OCI-LY3 (cell line): ENCODE measurements at regions not wholly inside any gene's neighbourhood (a gene's known extent, or its start where the extent isn't known, plus 50 kb on each side); places are given as distances from the start of the nearest gene placed in this dataset.

Source experiments
- H2AFZ ChIP-seq: fragments of 200-600, 300-600 bp; shearing (Covaris generic); 2 replicates; pipeline ENCODE4 v1.6.0; 2014; ENCODE audit warnings: antibody characterized with exemption, low read depth, low read length
- H3K27ac ChIP-seq: fragments of 200-600, 300-600 bp; sonication (generic); 2 replicates; pipeline ENCODE4 v1.5.1; 2014; ENCODE audit warnings: mild to moderate bottlenecking, low read length, moderate library complexity, mixed read lengths
- H3K27me3 ChIP-seq: fragments of 200-600, 300-600 bp; sonication (generic); 2 replicates; pipeline ENCODE4 v1.6.1; 2014; ENCODE audit warnings: low read depth, low read length, mixed read lengths
- H3K36me3 ChIP-seq: fragments of 200-600, 300-600 bp; sonication (generic); replicated peaks from 2 replicates; pipeline ENCODE3; 2014; ENCODE audit warnings: low read depth, low read length, mixed read lengths
- H3K4me1 ChIP-seq: fragments of 300-600, 200-600 bp; sonication (generic); 2 replicates; pipeline ENCODE4 v1.6.1; 2014; ENCODE audit warnings: low read length, mixed read lengths
- H3K4me2 ChIP-seq: fragments of 200-600, 300-600 bp; sonication (generic); 2 replicates; pipeline ENCODE4 v1.6.1; 2014; ENCODE audit warnings: low read length, mixed read lengths
- H3K4me3 ChIP-seq: fragments of 300-600, 200-600 bp; sonication (generic); 2 replicates; pipeline ENCODE4 v1.5.1; 2014; ENCODE audit warnings: antibody characterized with exemption, mild to moderate bottlenecking, low read length, moderate library complexity
- H3K79me2 ChIP-seq: fragments of 300-600, 200-600 bp; shearing (Covaris generic); 2 replicates; pipeline ENCODE4 v1.6.1; 2014; ENCODE audit warnings: mild to moderate bottlenecking, low read length, mixed read lengths
- H3K9ac ChIP-seq: fragments of 300-600, 200-600 bp; shearing (Covaris generic); 2 replicates; pipeline ENCODE4 v1.6.0; 2014; ENCODE audit warnings: mild to moderate bottlenecking, low read length, moderate library complexity
- H3K9me3 ChIP-seq: fragments of 200-600, 300-600 bp; shearing (Covaris generic); 2 replicates; pipeline ENCODE4 v1.6.1; 2014; ENCODE audit warnings: low read length, mixed read lengths; ENCODE audit not compliant: insufficient read depth
- H4K20me1 ChIP-seq: fragments of 200-600, 300-600 bp; sonication (generic); 2 replicates; pipeline ENCODE4 v1.6.1; 2016; ENCODE audit warnings: low read length, mixed read lengths; ENCODE audit not compliant: insufficient read depth
- CTCF ChIP-seq: fragments of 200-600, 300-600 bp; sonication (generic); IDR thresholded peaks from 2 replicates; pipeline ENCODE4 v1.5.1; 2014; ENCODE audit warnings: antibody characterized with exemption, low read length, low read depth
- EZH2phosphoT487 ChIP-seq: fragments of 200-600 bp; shearing (Covaris generic); IDR thresholded peaks from 2 replicates; pipeline ENCODE4 v1.6.1; 2018; ENCODE audit warnings: antibody characterized with exemption, mixed run types, low read depth

- no peak overlapping the region for H2AFZ ChIP-seq
- no peak for TF ChIP-seq CTCF
- TF ChIP-seq EZH2phosphoT487: no peak
- no peaks in the 10 kb centered on the region for H3K79me2 ChIP-seq
- no peak overlapping the region for H3K4me2 ChIP-seq
- no peaks in the 10 kb centered on the region for H3K4me1 ChIP-seq
- no peaks in the 10 kb centered on the region for H3K36me3 ChIP-seq
- no peaks in the 10 kb centered on the region for H3K27me3 ChIP-seq
- no peaks in the 10 kb centered on the region for H4K20me1 ChIP-seq
- H3K27ac ChIP-seq: no peak overlapping the region
- no peaks in the 10 kb centered on the region for H3K9me3 ChIP-seq
- H3K9ac ChIP-seq: no peak overlapping the region
- H3K4me3 ChIP-seq: no peak overlapping the region
Observed at GRCh38 chrX:110509755-110510532, 151.3 kb downstream of the RTL9 start.

DNA sequence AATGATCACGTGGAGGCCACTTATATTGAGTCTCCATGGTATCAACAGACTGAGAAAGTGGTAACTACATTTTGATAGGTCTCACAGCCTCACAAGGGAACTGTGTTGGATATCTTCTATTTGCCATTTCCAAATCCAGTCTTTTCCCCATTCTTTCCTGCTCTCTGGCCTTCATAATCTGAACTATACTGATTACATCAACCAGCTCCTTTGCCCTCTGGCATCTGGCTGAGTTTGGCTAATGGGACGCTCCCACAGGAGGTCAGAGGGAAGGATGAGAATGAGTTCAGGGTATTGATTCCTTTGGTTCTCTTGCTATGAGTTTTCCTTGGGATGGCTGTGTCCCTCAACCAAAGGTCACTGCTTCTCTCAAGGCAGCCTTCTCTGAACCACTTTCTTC, 152.6 kb downstream of the RTL9 start:
- H3K4me1 ChIP-seq: no peaks in the 10 kb centered on the region
- H3K4me3 ChIP-seq: no peak overlapping the region
- no peak for TF ChIP-seq EZH2phosphoT487
- no peak for TF ChIP-seq CTCF
- no peaks in the 10 kb centered on the region for H3K79me2 ChIP-seq
- H3K27ac ChIP-seq: no peak overlapping the region
- no peaks in the 10 kb centered on the region for H3K9me3 ChIP-seq
- H3K36me3 ChIP-seq: no peaks in the 10 kb centered on the region
- H3K4me2 ChIP-seq: no peak overlapping the region
- no peak overlapping the region for H2AFZ ChIP-seq
- H3K27me3 ChIP-seq: no peaks in the 10 kb centered on the region
- no peak overlapping the region for H3K9ac ChIP-seq
- no peaks in the 10 kb centered on the region for H4K20me1 ChIP-seq

- Histone ChIP-seq H3K4me3 (no peak overlapping the region), H3K4me1 (no peaks in the 10 kb centered on the region), H4K20me1 (no peaks in the 10 kb centered on the region), H3K79me2 (no peaks in the 10 kb centered on the region), H3K4me2 (no peak overlapping the region), H3K27ac (no peak overlapping the region), H3K27me3 (no peaks in the 10 kb centered on the region), H2AFZ (no peak overlapping the region), H3K9me3 (no peaks in the 10 kb centered on the region), H3K9ac (no peak overlapping the region), H3K36me3 (no peaks in the 10 kb centered on the region)
- TF ChIP-seq EZH2phosphoT487 (no peak), CTCF (no peak)
Observed at GRCh38 chrX:110512341-110512740, 153.7 kb downstream of the RTL9 start.

- Histone ChIP-seq H2AFZ (no peak overlapping the region), H3K4me3 (no peak overlapping the region), H3K4me2 (no peak overlapping the region), H3K9ac (no peak overlapping the region), H3K9me3 (no peaks in the 10 kb centered on the region), H3K27ac (no peak overlapping the region), H4K20me1 (no peaks in the 10 kb centered on the region), H3K4me1 (no peaks in the 10 kb centered on the region), H3K27me3 (no peaks in the 10 kb centered on the region), H3K79me2 (no peaks in the 10 kb centered on the region), H3K36me3 (no peaks in the 10 kb centered on the region)
- TF ChIP-seq CTCF: no peak
- TF ChIP-seq EZH2phosphoT487: no peak
Observed at GRCh38 chrX:110514509-110514908, 155.9 kb downstream of the RTL9 start.
